ENCODE measurements at regions not wholly inside any gene's neighbourhood (a gene's known extent, or its start where the extent isn't known, plus 50 kb on each side); places are given as distances from the start of the nearest gene placed in this dataset.

DNA sequence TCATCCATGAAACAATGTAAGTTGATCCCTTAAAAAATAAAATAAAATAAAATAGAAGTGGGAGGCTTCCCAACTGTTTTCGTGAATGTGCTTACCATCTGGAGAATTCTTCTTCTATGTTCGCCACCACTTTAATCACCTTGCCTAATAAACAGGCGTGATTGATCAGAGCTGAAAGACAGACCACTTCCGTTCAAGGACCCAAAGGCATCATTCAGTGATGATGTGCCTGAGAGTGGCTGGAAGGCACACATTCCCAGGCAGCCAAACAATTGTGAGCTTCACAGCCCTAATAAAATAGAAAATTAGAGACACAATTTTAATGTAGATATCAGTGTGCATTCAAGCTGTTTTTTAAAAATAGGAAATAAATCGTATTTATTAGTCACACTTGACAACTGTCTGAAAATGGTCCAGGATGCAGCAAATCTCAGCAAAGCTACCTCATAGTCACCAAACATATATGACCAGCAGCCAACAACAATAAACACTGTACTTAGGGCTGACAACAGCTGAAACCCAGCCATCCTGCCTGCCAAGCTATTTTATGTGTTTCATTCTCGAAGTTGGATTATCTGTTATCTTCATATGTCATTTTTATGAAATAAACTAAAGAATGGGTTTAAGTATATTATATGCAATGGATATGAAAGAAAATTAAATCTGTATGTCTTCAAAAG is 163.2 kb upstream of the FAM9B start:
- DNase-seq: no peak

DNA sequence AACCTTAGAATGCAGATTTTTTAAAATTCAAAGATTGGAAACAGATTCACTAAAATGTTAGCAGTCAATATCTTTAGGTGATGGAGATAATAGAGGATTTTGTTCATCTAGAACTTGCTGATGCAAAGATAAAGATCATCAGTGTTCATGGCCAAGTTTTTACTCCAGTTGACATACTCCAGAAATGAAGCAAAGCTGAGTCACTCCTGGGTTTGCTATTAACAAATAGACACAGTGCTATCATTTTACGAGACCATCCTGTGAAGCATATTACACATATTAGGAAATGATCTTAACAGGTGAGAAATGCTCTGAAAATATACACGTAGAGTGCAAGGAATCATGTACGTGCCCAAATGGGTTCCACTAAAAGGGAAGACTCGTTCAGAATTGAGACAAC is 170.6 kb upstream of the FAM9B start:
- DNase-seq: no peak

DNA sequence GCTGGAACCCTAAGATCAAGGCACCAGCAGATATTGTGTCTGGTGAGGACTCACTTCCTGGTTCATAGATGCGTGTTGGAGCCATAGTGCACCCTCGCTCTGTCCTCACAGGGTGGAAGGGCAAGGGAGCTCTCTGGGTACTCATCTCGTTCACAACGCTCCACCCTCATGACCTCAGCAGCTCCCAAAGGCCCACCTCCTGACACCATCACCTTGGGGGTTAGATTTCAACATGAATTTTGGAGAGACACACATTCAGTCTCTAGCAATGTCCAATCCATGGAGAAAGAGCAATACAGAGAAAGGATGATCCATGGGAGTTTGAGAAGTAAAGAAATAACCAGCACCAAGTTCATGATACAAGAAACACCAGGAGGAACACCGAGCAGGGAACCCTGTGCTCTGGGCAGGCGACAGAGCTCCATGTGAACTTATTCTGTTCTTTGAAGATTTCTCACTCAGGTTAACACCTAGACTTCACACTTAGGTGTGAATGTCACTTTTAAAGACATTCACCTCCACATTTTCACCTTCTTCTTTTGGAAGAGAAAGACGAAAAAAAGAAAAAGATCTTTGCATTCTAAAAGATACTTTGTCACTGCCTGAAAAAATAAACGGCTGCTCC is 171.8 kb upstream of the FAM9B start:
- DNase-seq: no peak

DNA sequence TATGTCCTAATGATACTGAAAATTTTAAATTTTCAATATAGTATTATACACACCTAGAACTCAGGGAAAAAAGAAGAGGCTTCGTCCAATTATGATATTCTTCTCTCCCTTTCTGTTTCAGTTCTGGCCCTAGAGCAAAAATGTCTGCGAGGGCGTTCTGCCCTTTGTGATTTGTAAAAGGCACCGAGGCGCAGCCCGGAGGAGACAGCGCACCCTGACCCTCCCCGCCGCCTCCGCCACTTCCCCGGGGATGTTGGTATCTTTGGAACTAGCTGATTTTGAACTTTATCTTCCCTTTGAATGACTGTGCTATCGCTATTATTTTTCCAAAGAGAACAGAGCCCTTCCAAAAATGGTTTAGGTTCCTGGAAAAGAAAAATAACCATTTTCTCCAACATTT is 173.2 kb upstream of the FAM9B start:
- no peak for DNase-seq

DNA sequence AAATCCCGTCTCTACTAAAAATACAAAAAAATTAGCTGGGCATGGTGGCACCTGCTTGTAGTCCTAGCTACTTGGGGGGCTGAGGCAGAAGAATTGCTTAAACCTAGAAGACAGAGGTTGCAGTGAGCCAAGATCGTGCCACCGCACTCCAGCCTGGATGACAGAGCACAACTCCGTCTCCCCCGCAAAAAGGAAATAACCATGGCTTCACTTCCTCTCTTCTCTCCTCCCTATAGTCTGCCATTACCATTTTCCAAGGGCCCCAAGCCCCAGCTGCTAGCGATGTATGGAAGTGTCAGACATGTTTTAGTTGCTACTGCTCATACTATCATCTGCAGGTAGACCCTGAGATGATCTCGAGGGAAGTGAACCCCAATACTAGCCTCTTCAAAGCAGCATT is 177.3 kb upstream of the FAM9B start:
- DNase-seq: no peak

DNA sequence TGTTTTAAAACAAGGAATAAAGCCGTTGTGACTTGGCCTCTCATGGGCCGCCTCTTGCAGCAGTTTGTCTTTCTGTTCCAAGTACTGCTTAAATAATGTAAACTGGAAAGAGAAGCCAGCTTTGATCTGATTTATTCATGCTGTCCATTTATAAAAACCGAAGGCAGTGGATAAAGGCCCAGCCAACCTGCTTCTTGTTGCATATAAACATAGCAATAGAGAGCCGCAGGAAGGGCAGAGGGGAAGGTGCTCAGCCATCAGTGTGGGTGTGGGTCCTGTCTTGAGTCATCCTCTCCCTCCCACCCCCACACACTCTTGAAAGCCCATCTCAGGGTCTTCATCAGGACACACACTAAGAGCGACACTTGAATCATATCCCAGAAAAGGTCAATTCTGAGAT is 187.9 kb upstream of the FAM9B start:
- no peak for DNase-seq

DNA sequence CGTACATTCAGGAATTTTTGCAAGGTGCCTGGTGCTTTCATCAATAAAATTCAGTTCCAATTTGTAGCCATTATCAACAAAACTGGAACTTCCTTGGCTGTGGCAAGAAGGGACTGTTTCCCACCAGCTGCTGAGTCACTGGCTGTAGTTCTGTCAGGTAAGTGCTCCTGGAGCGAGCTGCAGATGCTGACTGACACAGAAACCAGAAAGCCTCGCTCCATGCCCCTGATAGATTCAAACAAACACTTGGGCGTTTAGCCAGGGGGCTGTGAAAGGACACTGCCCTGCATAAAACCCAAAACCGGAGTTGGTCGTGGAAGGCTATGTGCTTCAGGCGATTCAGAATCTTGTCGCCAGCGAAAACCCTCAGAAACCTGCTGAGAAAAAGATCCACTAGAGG is 188.4 kb upstream of the FAM9B start:
- DNase-seq: no peak

DNA sequence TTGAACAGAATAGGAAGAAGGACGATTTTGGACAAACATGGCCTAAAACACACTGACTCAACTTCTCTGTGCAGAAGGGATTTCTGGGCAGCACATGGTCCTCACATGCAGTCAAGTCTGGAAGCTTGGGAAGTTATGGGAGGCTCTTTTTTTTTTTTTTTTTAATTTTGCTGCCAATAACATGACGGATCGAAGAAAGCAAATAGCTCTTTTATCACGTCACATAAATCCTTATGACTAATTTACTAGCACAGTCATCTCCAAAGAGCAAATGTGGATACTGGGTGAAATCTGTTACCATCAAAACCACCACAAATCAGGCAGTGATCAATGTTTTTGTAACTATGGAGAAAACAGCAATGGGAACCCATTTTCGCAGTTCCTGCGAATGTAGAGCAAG is 193.3 kb upstream of the FAM9B start:
- DNase-seq: no peak

DNA sequence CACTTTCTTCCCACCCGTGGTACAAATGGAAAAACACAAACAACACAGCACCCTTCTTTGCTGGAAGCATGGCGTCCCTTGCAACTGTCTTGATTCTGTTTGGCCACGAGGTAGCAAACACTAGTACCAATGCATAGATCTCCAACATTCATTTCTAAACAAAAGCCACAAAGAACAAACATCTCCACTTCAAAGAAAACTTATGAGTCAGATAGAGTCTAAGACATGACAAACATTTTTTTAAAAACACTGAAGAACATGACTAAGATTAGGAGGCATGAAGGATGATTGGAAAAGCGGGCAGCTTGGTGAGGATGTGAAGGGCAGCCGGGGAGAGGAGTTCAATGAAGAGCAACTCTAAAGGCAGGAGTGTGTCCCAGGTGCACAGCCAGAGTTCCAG is 197.6 kb upstream of the FAM9B start:
- no peak for DNase-seq

DNA sequence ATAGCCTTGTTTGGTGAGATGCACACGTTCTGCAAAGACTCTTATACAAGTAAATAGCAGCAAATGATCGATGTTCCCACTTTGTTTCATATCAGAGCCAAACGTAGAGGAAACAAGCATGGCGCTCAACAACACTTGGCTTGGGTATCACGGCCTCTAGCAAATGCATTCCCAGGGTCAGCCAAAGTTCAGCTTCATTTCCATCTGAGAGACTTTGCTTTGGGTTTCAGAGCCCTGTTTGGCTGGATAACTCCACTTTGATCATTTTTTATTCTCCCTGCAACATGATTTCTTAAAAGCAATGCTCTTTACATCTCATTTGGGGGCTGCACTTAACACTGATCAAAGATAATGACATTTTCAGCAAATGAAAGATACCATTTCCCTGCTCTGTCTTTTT is 199.2 kb upstream of the FAM9B start:
- DNase-seq: peak; percentile 21

DNA sequence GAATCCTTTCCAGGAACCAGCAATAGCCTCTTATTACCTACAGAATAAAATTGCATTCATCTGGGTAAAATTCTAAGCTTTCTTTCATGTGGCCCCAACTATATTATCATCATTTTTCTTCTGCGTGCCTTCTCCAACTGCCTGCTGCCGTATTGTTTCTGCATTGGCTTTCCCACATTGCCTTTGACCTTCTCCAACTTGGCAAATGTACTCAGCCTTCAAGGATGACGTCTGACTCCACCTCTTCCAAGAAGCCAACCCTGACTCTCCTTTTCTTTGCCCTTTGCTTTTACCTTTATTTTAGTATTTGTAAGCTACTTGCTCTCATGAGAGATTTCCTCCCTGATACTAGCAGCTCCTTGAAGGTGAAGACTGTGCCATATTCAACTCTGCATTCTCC is 200.4 kb upstream of the FAM9B start:
- DNase-seq: no peak

DNA sequence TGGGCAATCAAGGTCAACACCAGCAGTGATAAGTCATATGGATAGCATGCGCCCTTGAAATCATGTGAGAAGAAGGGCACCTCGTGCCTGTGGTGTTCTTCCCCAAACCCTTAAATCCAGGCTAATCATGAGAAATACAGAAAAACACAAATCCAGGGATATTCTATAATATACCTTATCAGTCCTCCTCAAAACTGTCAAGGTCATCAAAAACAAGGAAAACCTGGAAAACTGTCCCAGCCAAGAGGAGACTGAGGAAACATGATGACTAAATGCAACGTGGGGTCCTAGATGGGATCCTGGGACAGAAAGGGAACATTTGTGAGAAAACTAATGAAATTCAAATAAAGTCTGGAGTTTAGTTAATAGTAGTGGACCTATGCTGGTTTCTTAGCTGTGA is 201.8 kb upstream of the FAM9B start:
- no peak for DNase-seq

DNA sequence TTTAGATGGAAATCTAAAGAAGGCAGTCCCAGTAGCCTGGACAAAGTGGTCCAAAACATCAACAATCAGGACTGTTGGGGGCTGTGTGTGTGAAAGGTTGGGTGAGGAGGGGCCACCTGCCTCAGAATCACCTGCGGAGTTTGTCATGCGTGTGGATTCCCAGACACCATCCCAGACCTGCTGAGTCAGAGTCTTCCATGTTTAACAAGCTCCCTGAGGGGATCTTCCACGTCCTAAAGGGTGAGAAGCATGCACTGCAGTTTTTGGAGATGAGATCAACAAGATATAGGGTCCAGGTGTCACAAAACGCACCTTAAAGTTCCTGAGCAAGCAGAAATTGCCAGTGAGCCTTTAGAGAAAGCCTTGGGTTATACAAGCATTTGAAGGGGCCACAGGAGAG is 207.0 kb upstream of the FAM9B start:
- DNase-seq: no peak

DNA sequence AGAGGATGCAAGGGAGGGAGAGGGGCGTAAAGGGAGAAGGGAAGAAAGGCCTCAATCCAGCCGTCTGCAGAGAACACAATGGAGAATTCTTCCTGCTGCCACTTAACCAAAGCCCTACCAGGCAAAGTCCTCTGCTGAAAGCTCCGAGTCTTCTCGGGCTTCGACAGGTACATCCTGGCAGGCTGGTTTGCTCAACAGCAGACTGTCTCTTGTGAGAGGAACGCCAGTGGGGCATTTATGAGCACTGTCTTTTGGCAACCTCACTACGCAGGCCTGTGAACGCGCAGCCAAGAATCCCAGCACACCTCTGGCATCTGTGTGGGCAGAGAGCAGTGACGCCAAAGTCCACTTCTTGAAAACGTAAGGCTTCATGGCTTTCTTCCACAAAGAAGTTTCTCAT is 207.5 kb upstream of the FAM9B start:
- no peak for DNase-seq

DNA sequence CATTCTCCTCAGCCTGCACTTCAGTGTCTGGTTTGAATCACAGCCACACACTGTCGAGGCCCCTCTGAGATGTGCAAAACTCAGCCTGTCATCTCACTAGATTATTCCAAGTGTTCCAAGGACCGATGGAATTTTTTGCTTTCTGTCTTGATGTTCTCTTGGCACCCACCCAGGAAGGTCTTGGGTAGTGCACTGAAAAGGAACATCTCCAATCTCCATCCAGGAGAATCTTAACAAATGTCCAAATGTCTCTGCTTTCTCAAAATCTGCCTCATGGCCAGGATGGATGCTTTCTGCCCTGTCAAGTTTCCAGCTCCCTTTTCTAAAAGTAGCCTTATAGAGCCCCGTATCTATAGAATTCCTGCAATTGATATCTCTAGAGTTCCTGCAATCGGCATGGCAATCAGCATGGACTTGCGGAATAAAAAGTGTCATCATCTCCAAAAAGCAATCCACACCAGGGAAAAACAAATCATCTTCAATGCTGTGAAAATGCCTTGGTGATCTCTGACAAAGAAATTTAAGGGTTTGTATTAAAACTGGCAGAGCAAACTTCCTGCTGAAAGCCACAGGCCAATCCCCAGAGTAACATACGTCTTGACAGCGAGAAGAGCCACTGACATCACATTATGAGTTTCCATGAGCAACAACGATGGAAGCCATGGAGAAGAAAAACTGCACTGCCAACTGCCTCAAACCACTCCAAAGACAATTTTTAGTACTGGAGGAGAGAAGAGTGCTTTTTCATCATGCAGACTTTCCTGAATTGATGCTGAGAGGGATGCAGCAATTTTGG is 215.3 kb upstream of the FAM9B start:
- DNase-seq: no peak

DNA sequence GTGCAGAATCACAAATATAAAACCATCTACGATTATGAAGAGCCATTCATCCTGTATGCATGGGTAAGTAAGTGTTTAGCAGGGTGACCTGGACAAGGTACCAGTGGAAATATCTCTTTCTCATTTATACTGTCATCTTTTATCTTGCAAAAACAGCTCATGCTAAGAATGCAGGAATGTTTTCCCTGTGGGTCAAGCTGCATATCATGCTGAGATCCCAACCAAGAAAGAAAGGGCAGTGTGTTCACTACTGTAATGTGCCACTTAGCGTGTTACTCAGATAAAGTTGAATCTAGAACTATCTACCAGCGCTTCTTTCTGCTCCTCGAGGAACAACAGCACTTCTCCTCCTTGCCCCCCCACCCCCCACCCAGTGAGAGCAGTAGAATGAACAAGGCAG is 212.7 kb upstream of the TBL1X start:
- DNase-seq: no peak

DNA sequence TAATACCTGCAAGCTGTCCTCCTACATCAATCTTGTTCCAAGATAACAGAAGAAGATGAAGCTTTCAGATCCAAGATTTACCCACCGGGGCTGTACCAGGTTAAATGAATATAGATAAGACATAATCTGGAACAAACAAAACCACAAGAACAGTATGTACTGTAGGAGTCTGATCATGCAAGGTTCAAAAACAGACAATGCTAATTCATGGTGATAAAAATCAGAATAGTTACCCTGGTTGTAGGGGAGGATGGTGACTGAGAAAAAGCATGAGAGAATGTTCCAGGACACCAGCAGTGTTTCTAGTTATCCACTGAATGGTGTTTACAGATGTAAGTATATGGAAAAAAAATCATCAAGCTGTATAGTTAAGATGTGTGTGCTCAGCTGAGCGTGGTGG is 211.6 kb upstream of the TBL1X start:
- no peak for DNase-seq

DNA sequence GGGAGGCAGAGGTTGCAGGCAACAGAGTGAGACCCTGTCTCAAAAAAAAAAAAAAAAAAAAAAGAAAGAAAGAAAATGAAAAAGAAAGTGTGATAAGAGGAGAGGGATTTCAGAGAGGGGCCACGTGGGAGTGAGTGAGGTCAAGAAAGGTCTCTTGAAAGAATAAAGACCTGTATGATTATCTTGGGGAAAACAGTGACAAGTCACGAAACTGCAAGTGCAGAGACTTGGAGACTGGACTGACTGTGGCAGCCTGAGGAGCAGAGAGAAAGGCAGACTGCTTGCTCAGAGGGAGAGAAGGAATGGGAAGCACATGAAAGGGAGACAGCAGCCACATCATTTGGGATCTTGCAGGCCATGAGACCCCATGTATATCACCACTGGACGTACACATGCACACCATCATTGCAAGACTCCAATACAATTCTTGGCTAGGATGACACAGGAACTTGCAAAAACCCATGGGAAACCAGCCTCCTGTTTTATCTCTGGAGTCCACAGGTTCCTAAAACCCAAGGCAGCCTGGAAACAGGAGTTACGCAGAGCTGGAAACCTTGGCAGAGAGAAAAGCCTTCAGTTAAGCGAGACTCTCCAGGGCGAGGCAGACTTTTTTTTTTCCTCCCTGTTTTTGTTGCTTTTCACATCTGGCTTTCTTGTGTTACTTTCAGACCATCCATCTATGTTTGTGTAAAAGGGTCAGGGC is 207.0 kb upstream of the TBL1X start:
- DNase-seq: no peak

DNA sequence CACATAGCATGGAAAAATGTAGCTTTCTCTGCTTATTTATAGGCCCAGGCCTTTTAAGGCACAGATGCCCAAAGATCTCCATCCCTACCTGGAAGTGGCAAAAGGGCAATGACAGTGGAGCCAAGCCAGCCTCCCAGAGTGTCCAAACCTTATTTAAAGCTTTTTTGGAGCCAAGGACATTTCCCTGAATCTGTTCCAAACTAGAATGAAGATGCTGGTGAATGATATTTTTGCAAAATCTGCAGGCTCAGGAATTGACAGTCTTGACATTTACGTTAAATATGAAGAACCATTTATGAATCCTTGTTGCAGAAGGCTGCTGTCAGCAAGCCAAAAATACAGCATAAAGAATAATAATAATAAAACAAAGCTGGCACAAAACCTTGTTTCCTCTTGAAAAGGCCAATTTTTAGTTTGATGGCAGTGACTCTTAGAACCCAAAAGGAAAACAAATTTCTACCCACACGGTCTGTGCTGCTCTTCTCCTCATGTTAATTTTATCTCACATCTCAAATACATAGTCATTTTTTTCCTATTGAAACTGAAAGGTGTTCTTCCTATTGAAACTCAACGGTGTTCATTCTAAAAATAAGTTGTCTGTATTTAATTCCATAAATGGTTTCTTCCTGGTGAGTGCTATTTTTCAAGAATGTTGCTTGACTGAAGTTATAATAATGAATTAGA is 206.3 kb upstream of the TBL1X start:
- no peak for DNase-seq

DNA sequence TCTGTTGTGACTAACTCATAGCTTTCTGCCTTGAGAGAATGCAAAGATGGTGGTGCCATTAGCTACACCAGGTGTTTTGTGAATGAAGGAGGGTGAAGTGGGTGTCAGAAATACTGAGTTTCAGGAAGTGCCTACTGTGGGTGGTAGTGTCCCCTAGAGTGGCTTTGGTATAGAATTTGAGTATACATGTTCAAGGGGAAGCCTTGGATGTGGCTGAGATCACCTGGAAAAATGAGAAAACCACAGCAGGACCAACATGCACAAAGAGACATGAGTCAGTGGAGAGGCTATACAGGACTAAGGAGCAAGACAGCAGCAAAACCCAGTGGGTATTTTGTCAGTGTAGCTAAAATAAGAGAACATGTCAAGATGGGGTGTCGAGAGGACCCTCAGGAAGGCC is 204.3 kb upstream of the TBL1X start:
- no peak for DNase-seq

DNA sequence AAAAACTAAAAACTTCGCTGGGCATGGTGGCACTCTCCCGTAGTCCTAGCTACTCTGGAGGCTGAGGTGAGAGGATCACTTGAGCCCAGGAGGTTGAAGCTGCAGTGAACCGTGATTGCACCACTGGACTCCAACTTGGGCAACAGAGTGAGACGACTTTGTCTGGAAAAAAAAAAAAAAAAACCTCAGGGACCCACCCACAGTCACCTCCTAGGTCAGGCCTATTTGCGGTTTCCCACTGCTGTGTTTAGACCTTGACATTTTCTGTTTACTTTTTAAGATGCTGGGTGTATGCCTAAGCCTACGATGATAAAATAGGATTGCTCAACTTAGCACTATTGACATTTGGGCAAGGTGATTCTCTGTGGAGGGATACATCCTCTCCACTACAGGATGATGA is 197.4 kb upstream of the TBL1X start:
- DNase-seq: no peak

DNA sequence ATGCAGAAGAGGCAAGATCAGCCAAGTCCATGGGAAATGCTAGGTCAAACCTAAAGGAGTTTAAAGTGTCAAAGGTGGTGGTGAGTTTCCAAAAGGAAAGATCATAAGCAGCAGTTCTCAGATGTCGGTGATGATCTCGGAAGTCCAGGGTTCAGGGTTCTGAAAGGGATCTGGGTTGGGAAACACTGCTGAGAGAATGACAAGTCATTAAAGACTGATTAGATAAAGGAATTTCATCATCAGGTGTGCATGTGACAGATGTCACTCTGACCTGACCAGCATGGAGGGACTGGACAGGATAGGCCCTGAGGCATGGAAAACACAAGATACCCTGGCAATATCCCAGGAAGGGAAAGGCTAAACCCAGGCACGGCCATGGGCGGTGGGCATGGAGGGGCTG is 195.7 kb upstream of the TBL1X start:
- DNase-seq: no peak

All from NCI-H1092 treated with DMSO at 0.1 percent for 48 hours (cell line).